ENCODE measurements at regions not wholly inside any gene's neighbourhood (a gene's known extent, or its start where the extent isn't known, plus 50 kb on each side); places are given as distances from the start of the nearest gene placed in this dataset.

GRCh38 chr5:158309088-158309807 lies 450.3 kb upstream of the CLINT1 start:
- in situ Hi-C loops (cut with HindIII; ENCODE audit: extremely low pct_ligation_motif_present, low pct_unique_long_range_greater_than_20kb) (no loop called here), intact Hi-C loops (cut with micrococcal nuclease; ENCODE audit: unreplicated experiment) (no loop called here)
- Histone ChIP-seq H3K4me1 (ENCODE audit: insufficient read depth, low read length) (no peaks in the 10 kb centered on the region), H3K9ac (ENCODE audit: insufficient read depth, low read depth, low read length) (no peak overlapping the region), H3K36me3 (replicated peaks in 1 of 2; ENCODE audit: control insufficient read depth in 1 of 2, insufficient read depth in 2 of 2, low read length in 2 of 2) (no peaks in the 10 kb centered on the region), H3K4me2 (ENCODE audit: low read depth, low read length) (no peak overlapping the region), H2AFZ (ENCODE audit: low read length) (no peak overlapping the region), H3K79me2 (ENCODE audit: insufficient read depth, low read length) (no peaks in the 10 kb centered on the region), H3K4me3 (replicated peaks in 1 of 3; ENCODE audit: insufficient read depth in 1 of 3, low read depth in 2 of 3, low read length in 3 of 3) (no peak overlapping the region), H4K20me1 (ENCODE audit: insufficient read depth, low read length) (no peaks in the 10 kb centered on the region), H3K9me3 (ENCODE audit: low read length) (no peaks in the 10 kb centered on the region), H3K27me3 (ENCODE audit: control insufficient read depth in 1 of 2, insufficient read depth in 2 of 2, low read length in 2 of 2) (no peaks in the 10 kb centered on the region), H3K27ac (ENCODE audit: extremely low read length, insufficient read depth, low read length) (no peak overlapping the region)
- POLR2A ChIA-PET, result no interaction called here
- CTCF ChIA-PET (ENCODE audit: low intra/inter-chr PET ratio, low total read pairs), result no interaction called here
- no peak for TF ChIP-seq SNAPC2 (CRISPR knock-in tag; IDR thresholded peaks at IDR 0.05)
- DNase-seq (ENCODE audit: low spot score) (no peak), FAIRE-seq (no peak), ATAC-seq (no peak)
- WGBS (ENCODE audit: low lambda C conversion rate), result 0% methylated on average over 6 of the region's 6 CpGs
- no TSS peak for BruUV-seq (replicated peaks)

DNA sequence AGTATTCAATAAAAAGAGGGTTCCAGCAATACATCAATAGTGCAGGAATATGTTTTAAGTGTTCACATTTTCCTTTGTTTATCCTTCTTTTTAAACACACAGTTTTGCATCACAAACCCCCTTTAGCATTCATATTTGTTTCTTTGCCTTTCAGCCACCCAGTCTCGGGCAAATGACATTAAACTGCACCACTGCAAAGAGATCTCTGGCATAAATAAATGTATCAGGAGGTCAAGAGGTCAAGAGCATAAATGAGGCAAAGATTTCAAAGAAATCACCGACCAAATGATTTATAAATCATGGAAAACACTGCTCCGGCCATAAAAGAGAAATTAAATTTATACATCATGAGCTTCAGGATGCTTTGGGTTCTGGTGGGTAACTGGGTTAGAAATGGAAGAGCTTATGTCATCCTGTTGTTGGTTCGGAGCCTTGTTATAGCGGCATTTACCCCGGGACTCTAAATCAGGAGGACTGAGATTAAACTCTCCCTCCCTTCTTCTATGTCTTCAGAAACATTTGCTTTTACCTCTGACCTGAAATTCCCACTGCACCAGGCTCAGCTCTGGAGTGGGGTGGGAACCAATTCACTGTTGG lies 449.6 kb upstream of the CLINT1 start:
- FAIRE-seq, result no peak
- Histone ChIP-seq H3K79me2 (ENCODE audit: insufficient read depth, low read length) (no peaks in the 10 kb centered on the region), H3K27me3 (ENCODE audit: control insufficient read depth in 1 of 2, insufficient read depth in 2 of 2, low read length in 2 of 2) (no peaks in the 10 kb centered on the region), H3K36me3 (replicated peaks in 1 of 2; ENCODE audit: control insufficient read depth in 1 of 2, insufficient read depth in 2 of 2, low read length in 2 of 2) (no peaks in the 10 kb centered on the region), H2AFZ (ENCODE audit: low read length) (no peak overlapping the region), H3K4me1 (ENCODE audit: insufficient read depth, low read length) (no peaks in the 10 kb centered on the region), H3K4me2 (ENCODE audit: low read depth, low read length) (no peak overlapping the region), H3K27ac (ENCODE audit: extremely low read length, insufficient read depth, low read length) (no peak overlapping the region), H3K9ac (ENCODE audit: insufficient read depth, low read depth, low read length) (no peak overlapping the region), H4K20me1 (ENCODE audit: insufficient read depth, low read length) (no peaks in the 10 kb centered on the region), H3K9me3 (ENCODE audit: low read length) (no peaks in the 10 kb centered on the region), H3K4me3 (replicated peaks in 1 of 3; ENCODE audit: insufficient read depth in 1 of 3, low read depth in 2 of 3, low read length in 3 of 3) (no peak overlapping the region)
- ChIA-PET POLR2A (no interaction called here), CTCF (ENCODE audit: low intra/inter-chr PET ratio, low total read pairs) (no interaction called here)
- ATAC-seq, result no peak
- intact Hi-C loops (cut with micrococcal nuclease; ENCODE audit: unreplicated experiment) (no loop called here), in situ Hi-C loops (cut with HindIII; ENCODE audit: extremely low pct_ligation_motif_present, low pct_unique_long_range_greater_than_20kb) (no loop called here)
- WGBS (ENCODE audit: low lambda C conversion rate), result 49% methylated on average over 6 of the region's 6 CpGs
- BruUV-seq (replicated peaks), result no TSS peak
- no peak for DNase-seq (ENCODE audit: low spot score)
- TF ChIP-seq IRF1 (CRISPR knock-in tag; IDR thresholded peaks at IDR 0.05; ENCODE audit: low read depth), result no peak
- no peak for TF ChIP-seq PRDM15 (CRISPR knock-in tag; IDR thresholded peaks at IDR 0.05)
- TF ChIP-seq TEAD3 (CRISPR knock-in tag; optimal IDR thresholded peaks at IDR 0.05; ENCODE audit: borderline replicate concordance), result no peak
- TF ChIP-seq, protein P1, sequence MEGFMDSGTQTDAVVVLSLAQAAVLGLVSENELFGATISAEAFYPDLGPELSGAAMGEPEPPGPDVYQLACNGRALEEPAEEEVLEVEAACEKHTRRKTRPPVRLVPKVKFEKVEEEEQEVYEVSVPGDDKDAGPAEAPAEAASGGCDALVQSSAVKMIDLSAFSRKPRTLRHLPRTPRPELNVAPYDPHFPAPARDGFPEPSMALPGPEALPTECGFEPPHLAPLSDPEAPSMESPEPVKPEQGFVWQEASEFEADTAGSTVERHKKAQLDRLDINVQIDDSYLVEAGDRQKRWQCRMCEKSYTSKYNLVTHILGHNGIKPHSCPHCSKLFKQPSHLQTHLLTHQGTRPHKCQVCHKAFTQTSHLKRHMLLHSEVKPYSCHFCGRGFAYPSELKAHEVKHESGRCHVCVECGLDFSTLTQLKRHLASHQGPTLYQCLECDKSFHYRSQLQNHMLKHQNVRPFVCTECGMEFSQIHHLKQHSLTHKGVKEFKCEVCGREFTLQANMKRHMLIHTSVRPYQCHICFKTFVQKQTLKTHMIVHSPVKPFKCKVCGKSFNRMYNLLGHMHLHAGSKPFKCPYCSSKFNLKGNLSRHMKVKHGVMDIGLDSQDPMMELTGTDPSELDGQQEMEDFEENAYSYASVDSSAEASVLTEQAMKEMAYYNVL (CRISPR knock-in tag; IDR thresholded peaks at IDR 0.05; ENCODE audit: borderline replicate concordance), result no peak
- no peak for TF ChIP-seq ZNF451 (CRISPR knock-in tag; IDR thresholded peaks at IDR 0.05)
- no peak for TF ChIP-seq KMT2B (CRISPR knock-in tag; IDR thresholded peaks at IDR 0.05)
